Caco-2 (cell line): ENCODE measurements at regions not wholly inside any gene's neighbourhood (a gene's known extent, or its start where the extent isn't known, plus 50 kb on each side); places are given as distances from the start of the nearest gene placed in this dataset.

Experiments
- BruUV-seq: library from RNA; stranded (reverse); fragments of 400-500 nt; replicated peaks from 2 replicates; lab custom pipeline; 2021; lab: Mats Ljungman, UMichigan
- CTCF ChIA-PET: fragments of 300-600 bp; sonication (Branson Sonifier 250); formaldehyde crosslinking; loops from one replicate; lab custom pipeline; 2022; ENCODE audit warnings: antibody characterized with exemption; lab: Charles Lee
- POLR2A ChIA-PET: fragments of 300-600 bp; sonication (Branson Sonifier 250); formaldehyde crosslinking; loops from one replicate; lab custom pipeline; 2022; ENCODE audit warnings: antibody characterized with exemption; lab: Charles Lee
- DNase-seq, 2 experiments: peaks; one replicate each; pipeline versions ENCODE4 v3.0.0 to v3.0.0-alpha.2; 2020 to 2022
- H3K27me3 ChIP-seq: replicated peaks from 2 replicates; pipeline ENCODE4 v1.6.0; 2011; ENCODE audit warnings: low read length; ENCODE audit not compliant: control insufficient read depth, insufficient read depth
- H3K36me3 ChIP-seq: 2 replicates; pipeline ENCODE4 v1.5.1; 2011; ENCODE audit warnings: low read length; ENCODE audit not compliant: control insufficient read depth, insufficient read depth
- H3K4me1 ChIP-seq: fragments of 250-450 bp; sonication (Bioruptor Pico); 2 replicates; pipeline ENCODE4 v1.5.1; 2020; ENCODE audit warnings: mild to moderate bottlenecking
- H3K4me3 ChIP-seq: 2 replicates; pipeline ENCODE4 v1.5.1; 2011; ENCODE audit warnings: low read depth, mild to moderate bottlenecking, control low read depth, low read length
- H3K9me3 ChIP-seq: fragments of 250-450 bp; sonication (Bioruptor Pico); 2 replicates; pipeline ENCODE4 v1.5.1; 2020; ENCODE audit warnings: mild to moderate bottlenecking, moderate library complexity
- H3K27ac Mint-ChIP-seq: one replicate; pipeline ENCODE4 v1.8.0; 2022; ENCODE audit warnings: mixed read lengths; ENCODE audit not compliant: unreplicated experiment
- H3K27me3 Mint-ChIP-seq: one replicate; pipeline ENCODE4 v1.8.0; 2022; ENCODE audit warnings: mixed read lengths; ENCODE audit not compliant: insufficient read depth, unreplicated experiment
- H3K36me3 Mint-ChIP-seq: one replicate; pipeline ENCODE4 v1.8.0; 2022; ENCODE audit warnings: mild to moderate bottlenecking, mixed read lengths; ENCODE audit not compliant: insufficient read depth, unreplicated experiment
- H3K4me1 Mint-ChIP-seq: one replicate; pipeline ENCODE4 v1.8.0; 2022; ENCODE audit warnings: low read depth, mixed read lengths; ENCODE audit not compliant: unreplicated experiment
- H3K4me3 Mint-ChIP-seq: one replicate; pipeline ENCODE4 v1.8.0; 2022; ENCODE audit warnings: mild to moderate bottlenecking, moderate library complexity, mixed read lengths; ENCODE audit not compliant: unreplicated experiment
- H3K9me3 Mint-ChIP-seq: one replicate; pipeline ENCODE4 v1.8.0; 2022; ENCODE audit warnings: mixed read lengths; ENCODE audit not compliant: unreplicated experiment
- intact Hi-C: fragments of 100-400 bp; cut with micrococcal nuclease; formaldehyde crosslinking; loops from one replicate; pipeline ENCODE4 v1.10.0; 2022; ENCODE audit not compliant: unreplicated experiment
- TF ChIP-seq, protein P1 (sequence below), 2 experiments: fragments of 200-600 bp in 1 of 2; IDR thresholded peaks; 1 replicate in 1 of 2; 2 replicates in 1 of 2; pipeline versions ENCODE4 v1.5.1 to v1.8.0; 2011 to 2022; ENCODE audit warnings: antibody characterized with exemption in 1 of 2, control low read depth in 1 of 2, inconsistent platforms in 1 of 2, low read depth in 1 of 2, low read length in 1 of 2, mild to moderate bottlenecking in 1 of 2, moderate library complexity in 1 of 2; ENCODE audit not compliant: insufficient read depth in 1 of 2, severe bottlenecking in 1 of 2, unreplicated experiment in 1 of 2

DNA sequence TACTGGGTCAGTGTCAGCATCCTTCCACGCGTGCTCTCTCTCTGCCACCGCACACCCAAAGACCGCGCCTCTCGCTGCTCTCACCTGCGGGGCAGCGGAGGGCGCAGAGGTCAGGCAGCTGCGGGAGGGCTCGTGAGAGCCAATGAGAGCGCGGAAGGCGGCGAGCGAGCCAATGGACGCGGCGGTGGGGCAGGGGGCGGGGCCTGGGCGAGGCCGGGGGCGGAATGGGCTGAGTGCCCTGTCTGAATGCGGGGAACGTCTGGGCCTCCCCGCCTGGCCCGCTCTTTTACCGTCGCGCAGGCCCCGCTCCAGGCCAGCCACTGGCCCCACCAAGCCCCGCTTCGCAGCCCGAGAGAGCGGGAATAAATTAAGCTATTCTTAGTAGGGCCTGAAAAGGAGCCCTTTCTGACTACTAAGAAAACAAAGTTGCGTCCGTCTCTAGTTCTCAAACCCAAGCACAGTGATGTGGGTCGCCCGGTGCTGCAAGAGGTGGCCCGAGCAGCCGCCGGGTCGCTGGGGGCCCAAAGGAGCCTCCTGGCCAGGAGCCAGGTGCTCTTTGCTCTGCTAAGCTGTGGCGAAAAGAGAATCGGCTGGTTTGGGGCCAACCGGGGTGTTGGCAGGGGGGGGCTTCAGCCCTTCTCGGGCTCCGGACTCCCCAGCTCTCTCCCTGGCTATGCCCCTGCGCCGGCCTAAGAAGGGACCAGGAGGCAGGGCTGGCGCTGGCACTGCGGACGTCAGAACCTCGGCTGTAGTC, 81.1 kb upstream of the GLI2 start:
- intact Hi-C loops = no loop called here
- TF ChIP-seq, protein P1, sequence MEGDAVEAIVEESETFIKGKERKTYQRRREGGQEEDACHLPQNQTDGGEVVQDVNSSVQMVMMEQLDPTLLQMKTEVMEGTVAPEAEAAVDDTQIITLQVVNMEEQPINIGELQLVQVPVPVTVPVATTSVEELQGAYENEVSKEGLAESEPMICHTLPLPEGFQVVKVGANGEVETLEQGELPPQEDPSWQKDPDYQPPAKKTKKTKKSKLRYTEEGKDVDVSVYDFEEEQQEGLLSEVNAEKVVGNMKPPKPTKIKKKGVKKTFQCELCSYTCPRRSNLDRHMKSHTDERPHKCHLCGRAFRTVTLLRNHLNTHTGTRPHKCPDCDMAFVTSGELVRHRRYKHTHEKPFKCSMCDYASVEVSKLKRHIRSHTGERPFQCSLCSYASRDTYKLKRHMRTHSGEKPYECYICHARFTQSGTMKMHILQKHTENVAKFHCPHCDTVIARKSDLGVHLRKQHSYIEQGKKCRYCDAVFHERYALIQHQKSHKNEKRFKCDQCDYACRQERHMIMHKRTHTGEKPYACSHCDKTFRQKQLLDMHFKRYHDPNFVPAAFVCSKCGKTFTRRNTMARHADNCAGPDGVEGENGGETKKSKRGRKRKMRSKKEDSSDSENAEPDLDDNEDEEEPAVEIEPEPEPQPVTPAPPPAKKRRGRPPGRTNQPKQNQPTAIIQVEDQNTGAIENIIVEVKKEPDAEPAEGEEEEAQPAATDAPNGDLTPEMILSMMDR (IDR thresholded peaks at IDR 0.05; ENCODE audit: insufficient read depth in 1 of 2, low read depth in 1 of 2, low read length in 1 of 2, severe bottlenecking in 1 of 2, unreplicated experiment in 1 of 2) = no peak
- H3K27me3 Mint-ChIP-seq = no peaks in the 10 kb centered on the region
- CTCF ChIA-PET = no interaction called here
- H3K36me3 ChIP-seq = no peaks in the 10 kb centered on the region
- POLR2A ChIA-PET = no interaction called here
- no peak overlapping the region for H3K4me3 ChIP-seq
- BruUV-seq = no TSS peak
- H3K36me3 Mint-ChIP-seq = no peaks in the 10 kb centered on the region
- no peaks in the 10 kb centered on the region for H3K27me3 ChIP-seq
- H3K9me3 ChIP-seq = peaks cover 13% of the 10 kb centered on the region
- no peak for DNase-seq
- H3K4me3 Mint-ChIP-seq = no peak overlapping the region
- no peaks in the 10 kb centered on the region for H3K4me1 Mint-ChIP-seq
- H3K4me1 ChIP-seq = no peaks in the 10 kb centered on the region
- no peak overlapping the region for H3K27ac Mint-ChIP-seq
- peaks cover 23% of the 10 kb centered on the region for H3K9me3 Mint-ChIP-seq

GRCh38 chr2:120656273-120656950, 79.3 kb upstream of the GLI2 start:
- Mint-ChIP-seq H3K27me3 (no peaks in the 10 kb centered on the region), H3K9me3 (peaks cover 4% of the 10 kb centered on the region), H3K27ac (no peak overlapping the region), H3K36me3 (no peaks in the 10 kb centered on the region), H3K4me3 (no peak overlapping the region), H3K4me1 (no peaks in the 10 kb centered on the region)
- H3K36me3 ChIP-seq = no peaks in the 10 kb centered on the region
- H3K27me3 ChIP-seq = no peaks in the 10 kb centered on the region
- no peaks in the 10 kb centered on the region; the same call in 1 of the 2 replicates for H3K9me3 ChIP-seq
- no peak for DNase-seq
- TF ChIP-seq, protein P1 (IDR thresholded peaks at IDR 0.05; ENCODE audit: insufficient read depth in 1 of 2, low read depth in 1 of 2, low read length in 1 of 2, severe bottlenecking in 1 of 2, unreplicated experiment in 1 of 2) = no peak
- CTCF ChIA-PET = no interaction called here
- intact Hi-C loops = no loop called here
- BruUV-seq = no TSS peak
- POLR2A ChIA-PET = no interaction called here
- H3K4me3 ChIP-seq = no peak overlapping the region
- H3K4me1 ChIP-seq = no peaks in the 10 kb centered on the region

GRCh38 chr2:120658042-120658769, 77.5 kb upstream of the GLI2 start:
- TF ChIP-seq, protein P1 (IDR thresholded peaks at IDR 0.05; ENCODE audit: insufficient read depth in 1 of 2, low read depth in 1 of 2, low read length in 1 of 2, severe bottlenecking in 1 of 2, unreplicated experiment in 1 of 2) = no peak
- CTCF ChIA-PET = no interaction called here

More at GRCh38 chr2:120658042-120658769, 77.5 kb upstream of the GLI2 start:
- no peaks in the 10 kb centered on the region for H3K36me3 Mint-ChIP-seq
- no peaks in the 10 kb centered on the region for H3K9me3 Mint-ChIP-seq
- H3K27me3 ChIP-seq = no peaks in the 10 kb centered on the region
- POLR2A ChIA-PET = no interaction called here
- H3K4me3 Mint-ChIP-seq = no peak overlapping the region
- no peak overlapping the region for H3K4me3 ChIP-seq
- H3K4me1 Mint-ChIP-seq = no peaks in the 10 kb centered on the region
- intact Hi-C loops = no loop called here
- H3K4me1 ChIP-seq = no peaks in the 10 kb centered on the region
- DNase-seq = no peak
- BruUV-seq = no TSS peak
- H3K9me3 ChIP-seq = no peaks in the 10 kb centered on the region
- no peaks in the 10 kb centered on the region for H3K27me3 Mint-ChIP-seq
- no peak overlapping the region for H3K27ac Mint-ChIP-seq
- no peaks in the 10 kb centered on the region for H3K36me3 ChIP-seq
